OCI-LY7 (cell line): ENCODE measurements at regions not wholly inside any gene's neighbourhood (a gene's known extent, or its start where the extent isn't known, plus 50 kb on each side); places are given as distances from the start of the nearest gene placed in this dataset.

ENCODE experiments used
- BruUV-seq: library from RNA; stranded (reverse); fragments of 400-500 nt; replicated peaks from 2 replicates; lab custom pipeline; 2021; lab: Mats Ljungman, UMichigan
- CTCF ChIA-PET: fragments of 300-600 bp; sonication (Branson Sonifier 250); formaldehyde crosslinking; loops from one replicate; lab custom pipeline; 2022; ENCODE audit warnings: antibody characterized with exemption; ENCODE audit not compliant: unreplicated experiment; lab: Charles Lee
- POLR2A ChIA-PET: fragments of 300-600 bp; sonication (Branson Sonifier 250); formaldehyde crosslinking; loops from one replicate; lab custom pipeline; 2022; ENCODE audit warnings: antibody characterized with exemption; lab: Charles Lee
- DNase-seq: peaks from one replicate; pipeline ENCODE4 v3.0.0-alpha.2; 2015; ENCODE audit warnings: low spot score
- H2AFZ ChIP-seq: fragments of 200-600 bp; sonication (generic), shearing (Covaris generic); 2 replicates; pipeline ENCODE4 v1.6.1; 2014; ENCODE audit warnings: mild to moderate bottlenecking, antibody characterized with exemption, low read length, moderate library complexity
- H3K27ac ChIP-seq: fragments of 200-600 bp; sonication (generic); 2 replicates; pipeline ENCODE4 v1.5.1; 2014; ENCODE audit warnings: mixed run types, low read depth, mild to moderate bottlenecking, moderate library complexity, low read length, inconsistent platforms; ENCODE audit not compliant: poor library complexity, severe bottlenecking
- H3K36me3 ChIP-seq: fragments of 200-600 bp; sonication (generic); 2 replicates; pipeline ENCODE4 v1.6.1; 2014; ENCODE audit warnings: mild to moderate bottlenecking, antibody characterized with exemption, low read length, moderate library complexity, mixed read lengths; ENCODE audit not compliant: insufficient read depth
- H3K4me1 ChIP-seq: fragments of 200-600 bp; sonication (generic); 2 replicates; pipeline ENCODE4 v1.5.1; 2014; ENCODE audit warnings: mild to moderate bottlenecking, low read length; ENCODE audit not compliant: insufficient read depth, poor library complexity, severe bottlenecking
- H3K4me2 ChIP-seq: fragments of 200-600 bp; sonication (generic); 2 replicates; pipeline ENCODE4 v1.6.1; 2014; ENCODE audit warnings: mild to moderate bottlenecking, low read length
- H3K4me3 ChIP-seq: fragments of 200-600 bp; sonication (generic); 2 replicates; pipeline ENCODE4 v1.5.1; 2014; ENCODE audit warnings: mild to moderate bottlenecking, low read depth, low read length; ENCODE audit not compliant: poor library complexity, severe bottlenecking
- H3K79me2 ChIP-seq: fragments of 200-600 bp; sonication (generic); 2 replicates; pipeline ENCODE4 v1.6.1; 2016; ENCODE audit warnings: low read depth, mild to moderate bottlenecking, low read length, moderate library complexity, mixed read lengths; ENCODE audit not compliant: insufficient read depth
- H3K9me2 ChIP-seq: fragments of 200-600 bp; sonication (generic); 2 replicates; pipeline ENCODE4 v1.6.1; 2016; ENCODE audit warnings: mild to moderate bottlenecking, low read length, mixed read lengths; ENCODE audit not compliant: insufficient read depth
- H3K9me3 ChIP-seq: fragments of 200-600 bp; sonication (generic); 2 replicates; pipeline ENCODE4 v1.6.1; 2014; ENCODE audit warnings: mild to moderate bottlenecking, mixed run types, low read length, mixed read lengths
- H4K20me1 ChIP-seq: fragments of 200-600 bp; sonication (generic); 2 replicates; pipeline ENCODE4 v1.6.1; 2014; ENCODE audit warnings: mild to moderate bottlenecking, antibody characterized with exemption, low read length, moderate library complexity, mixed read lengths; ENCODE audit not compliant: insufficient read depth
- CTCF ChIP-seq: fragments of 200-600 bp; sonication (generic); conservative IDR thresholded peaks from 2 replicates; pipeline ENCODE4 v1.5.1; 2014; ENCODE audit warnings: mild to moderate bottlenecking, antibody characterized with exemption, low read length, moderate library complexity, mixed read lengths
- EZH2phosphoT487 ChIP-seq: fragments of 200-600 bp; sonication (generic); IDR thresholded peaks from 2 replicates; pipeline ENCODE4 v1.6.1; 2018; ENCODE audit warnings: low read depth, borderline replicate concordance, mild to moderate bottlenecking, mixed run types, antibody characterized with exemption, low read length, moderate library complexity, mixed read lengths
- intact Hi-C: fragments of 100-400 bp; cut with micrococcal nuclease; formaldehyde crosslinking; loops from one replicate; pipeline ENCODE4 v1.10.0; 2022; ENCODE audit not compliant: unreplicated experiment

- BruUV-seq, result no TSS peak
- Histone ChIP-seq H3K79me2 (no peaks in the 10 kb centered on the region), H4K20me1 (no peaks in the 10 kb centered on the region), H3K4me1 (no peaks in the 10 kb centered on the region), H3K4me3 (no peak overlapping the region), H3K9me2 (no peaks in the 10 kb centered on the region), H3K9me3 (no peaks in the 10 kb centered on the region), H3K4me2 (no peak overlapping the region), H3K36me3 (no peaks in the 10 kb centered on the region), H2AFZ (no peak overlapping the region), H3K27ac (no peak overlapping the region)
- no peak for DNase-seq
- CTCF ChIA-PET, result no interaction called here
- TF ChIP-seq CTCF (no peak), EZH2phosphoT487 (no peak)
- POLR2A ChIA-PET, result interaction anchor here (1.0 to 1.4 kb wide), 2 partner anchors 9 to 16 kb away, joined by 3 to 5 read pairs; no protein-coding TSS in a partner anchor
- intact Hi-C loops, result no loop called here
These were observed 429.6 kb downstream of the USP25 start for GRCh38 chr21:16159213-16159970.

GRCh38 chr21:16159971-16160350 lies 430.2 kb downstream of the USP25 start:
- H4K20me1 ChIP-seq, result no peaks in the 10 kb centered on the region
- TF ChIP-seq EZH2phosphoT487 (no peak), CTCF (no peak)
- ChIA-PET CTCF (no interaction called here), POLR2A (interaction anchor here (1.0 to 1.4 kb wide), 2 partner anchors 9 to 17 kb away, joined by 3 to 5 read pairs; no protein-coding TSS in a partner anchor)
- no peaks in the 10 kb centered on the region for H3K4me1 ChIP-seq
- H3K79me2 ChIP-seq, result no peaks in the 10 kb centered on the region
- H3K4me2 ChIP-seq, result no peak overlapping the region
- no peaks in the 10 kb centered on the region for H3K36me3 ChIP-seq
- intact Hi-C loops, result loop anchor here (10.0 kb wide), 1 partner anchor 55 kb away; no protein-coding TSS in a partner anchor
- H3K4me3 ChIP-seq, result no peak overlapping the region
- H3K27ac ChIP-seq, result no peak overlapping the region
- H2AFZ ChIP-seq, result no peak overlapping the region
- no peaks in the 10 kb centered on the region for H3K9me3 ChIP-seq
- no peaks in the 10 kb centered on the region for H3K9me2 ChIP-seq
- no TSS peak for BruUV-seq
- no peak for DNase-seq

- no peak overlapping the region for H3K4me3 ChIP-seq
- H3K9me3 ChIP-seq, result no peaks in the 10 kb centered on the region
- H3K36me3 ChIP-seq, result no peaks in the 10 kb centered on the region
- no peak overlapping the region for H3K4me2 ChIP-seq
- no peaks in the 10 kb centered on the region for H4K20me1 ChIP-seq
- no peak overlapping the region for H3K27ac ChIP-seq
- H3K9me2 ChIP-seq, result no peaks in the 10 kb centered on the region
- no peak overlapping the region for H2AFZ ChIP-seq
- ChIA-PET POLR2A (interaction anchor here (0.6 kb wide), 3 partner anchors 37 to 784 kb away, joined by 3 read pairs; no protein-coding TSS in a partner anchor), CTCF (no interaction called here)
- no TSS peak for BruUV-seq
- TF ChIP-seq CTCF (no peak), EZH2phosphoT487 (no peak)
- no peak for DNase-seq
- intact Hi-C loops, result loop anchor here (10.0 kb wide), 1 partner anchor 58 kb away; no protein-coding TSS in a partner anchor
- no peaks in the 10 kb centered on the region for H3K79me2 ChIP-seq
- no peaks in the 10 kb centered on the region for H3K4me1 ChIP-seq
These were observed 433.2 kb downstream of the USP25 start for GRCh38 chr21:16162953-16163352.
